HepG2 (cell line): ENCODE measurements at regions not wholly inside any gene's neighbourhood (a gene's known extent, or its start where the extent isn't known, plus 50 kb on each side); places are given as distances from the start of the nearest gene placed in this dataset.

Experiments used
- ATAC-seq: fragments of 200-7000 bp; cut with Tn5 transposase; 3 replicates; pipeline ENCODE4 v1.9.1; 2020; ENCODE audit warnings: mild to moderate bottlenecking, moderate library complexity
- BruUV-seq: library from RNA; stranded (reverse); fragments of 400-500 nt; replicated peaks from 2 replicates; lab custom pipeline; 2021; lab: Mats Ljungman, UMichigan
- CTCF ChIA-PET: fragments of 300-600 bp; formaldehyde crosslinking; extraction: SDS; loops from one replicate; lab custom pipeline; 2021; ENCODE audit warnings: low total read pairs, inconsistent platforms, low intra/inter-chr PET ratio; lab: Yijun Ruan, JAX
- POLR2A ChIA-PET: fragments of 350-600 bp; sonication (Branson Sonifier 250); formaldehyde crosslinking; loops from one replicate; lab custom pipeline; 2020; ENCODE audit warnings: antibody characterized with exemption, inconsistent platforms; lab: Yijun Ruan, JAX
- DNase-seq: peaks from one replicate; pipeline ENCODE4 v3.0.0-alpha.2; 2015; ENCODE audit warnings: low spot score
- FAIRE-seq: peaks from 3 replicates; lab custom pipeline; 2011; peaks lifted over from hg19 to GRCh38; lab: Jason Lieb, UNC
- H2AFZ ChIP-seq: one replicate; pipeline ENCODE4 v1.6.1; 2011; ENCODE audit warnings: low read length, inconsistent platforms
- H3K27ac ChIP-seq: fragments of 300-600 bp; 3 replicates; pipeline ENCODE4 v1.8.0; 2011; ENCODE audit warnings: mixed run types, mild to moderate bottlenecking, mixed read lengths, low read length, inconsistent platforms; ENCODE audit not compliant: insufficient read depth; ENCODE audit errors: extremely low read length
- H3K27me3 ChIP-seq, 2 experiments: fragments of 200-600 bp in 1 of 2; 2 replicates in 1 of 2; 3 replicates in 1 of 2; pipeline versions ENCODE4 v1.6.0 to v1.8.0; 2011; ENCODE audit warnings: low read length in 2 of 2, mild to moderate bottlenecking in 2 of 2, moderate library complexity in 2 of 2, inconsistent platforms in 1 of 2; ENCODE audit not compliant: insufficient read depth in 2 of 2, control insufficient read depth in 1 of 2
- H3K36me3 ChIP-seq, 2 experiments: fragments of 200-600 bp in 1 of 2; replicated peaks in 1 of 2; 2 replicates in 1 of 2; 3 replicates in 1 of 2; pipeline versions ENCODE4 v1.5.1 to v1.8.0; 2011; ENCODE audit warnings: low read length in 2 of 2, inconsistent platforms in 1 of 2; ENCODE audit not compliant: insufficient read depth in 2 of 2, control insufficient read depth in 1 of 2
- H3K4me1 ChIP-seq: 2 replicates; pipeline ENCODE4 v1.5.1; 2012; ENCODE audit warnings: low read length, inconsistent platforms; ENCODE audit not compliant: insufficient read depth
- H3K4me2 ChIP-seq: 2 replicates; pipeline ENCODE4 v1.6.0; 2011; ENCODE audit warnings: low read depth, low read length, inconsistent platforms
- H3K4me3 ChIP-seq, 3 experiments: fragments of 200-600 bp in 1 of 3; sonication (generic), shearing (Covaris generic) in 1 of 3; replicated peaks in 1 of 3; 2 replicates each; pipeline ENCODE4 v1.5.1; 2011 to 2016; ENCODE audit warnings: low read length in 3 of 3, inconsistent platforms in 2 of 3, low read depth in 2 of 3, mild to moderate bottlenecking in 2 of 3, control low read depth in 1 of 3, mixed read lengths in 1 of 3; ENCODE audit not compliant: insufficient read depth in 1 of 3
- H3K79me2 ChIP-seq: one replicate; pipeline ENCODE4 v1.6.1; 2011; ENCODE audit warnings: low read length, inconsistent platforms; ENCODE audit not compliant: insufficient read depth
- H3K9ac ChIP-seq: 2 replicates; pipeline ENCODE4 v1.6.0; 2011; ENCODE audit warnings: mild to moderate bottlenecking, low read depth, low read length, inconsistent platforms; ENCODE audit not compliant: insufficient read depth
- H3K9me3 ChIP-seq: 2 replicates; pipeline ENCODE4 v1.5.1; 2012; ENCODE audit warnings: mild to moderate bottlenecking, low read length
- H4K20me1 ChIP-seq: 2 replicates; pipeline ENCODE4 v1.6.0; 2011; ENCODE audit warnings: inconsistent platforms, mild to moderate bottlenecking, low read length, moderate library complexity; ENCODE audit not compliant: insufficient read depth
- ARNT2 ChIP-seq: sonication (generic); formaldehyde crosslinking; IDR thresholded peaks from 2 replicates; pipeline ENCODE4 v1.8.0; 2022; ENCODE audit warnings: mild to moderate bottlenecking, low read depth, missing genetic modification reagents, moderate library complexity
- SATB2 ChIP-seq: sonication (generic); formaldehyde crosslinking; IDR thresholded peaks from 2 replicates; pipeline ENCODE4 v1.5.0; 2020; ENCODE audit warnings: missing genetic modification reagents
- TRIM22 ChIP-seq: fragments of 450-650 bp; IDR thresholded peaks from 2 replicates; pipeline ENCODE4 v1.6.1; 2017
- ZFYVE20 ChIP-seq: sonication (generic); formaldehyde crosslinking; IDR thresholded peaks from 2 replicates; pipeline ENCODE4 v1.8.0; 2023; ENCODE audit warnings: low read depth, mild to moderate bottlenecking, moderate library complexity, missing genetic modification reagents, borderline replicate concordance
- ZNF10 ChIP-seq: sonication (generic); formaldehyde crosslinking; IDR thresholded peaks from 2 replicates; pipeline ENCODE4 v1.4.0; 2020; ENCODE audit warnings: mild to moderate bottlenecking, low read depth, missing genetic modification reagents, borderline replicate concordance
- ZNF232 ChIP-seq: sonication (generic); formaldehyde crosslinking; IDR thresholded peaks from 2 replicates; pipeline ENCODE4 v1.4.0; 2020; ENCODE audit warnings: missing genetic modification reagents, borderline replicate concordance
- ZNF24 ChIP-seq: fragments of 450-650 bp; IDR thresholded peaks from 2 replicates; pipeline ENCODE4 v1.6.1; 2017; ENCODE audit warnings: antibody characterized with exemption, mild to moderate bottlenecking
- ZNF253 ChIP-seq: sonication (generic); formaldehyde crosslinking; IDR thresholded peaks from 2 replicates; pipeline ENCODE4 v1.8.0; 2022; ENCODE audit warnings: mild to moderate bottlenecking, missing genetic modification reagents, borderline replicate concordance
- ZNF33A ChIP-seq: sonication (generic); formaldehyde crosslinking; IDR thresholded peaks from 2 replicates; pipeline ENCODE4 v1.5.1; 2020; ENCODE audit warnings: missing genetic modification reagents, mild to moderate bottlenecking, moderate library complexity, borderline replicate concordance
- ZNF574 ChIP-seq: sonication (generic); formaldehyde crosslinking; IDR thresholded peaks from 2 replicates; pipeline ENCODE4 v1.4.0; 2020; ENCODE audit warnings: missing genetic modification reagents
- ZNF639 ChIP-seq: conservative IDR thresholded peaks from 2 replicates; pipeline ENCODE4 v1.6.1; 2018; ENCODE audit warnings: missing genetic modification reagents
- WGBS: methylation state at CpG from one replicate; pipeline ENCODE4 v1.1.6; 2017; ENCODE audit warnings: low lambda C conversion rate; 5-methylcytosine and 5-hydroxymethylcytosine counted together
- in situ Hi-C: cut with HindIII; loops from 2 replicates; pipeline ENCODE4 v1.10.0; 2017; ENCODE audit warnings: low pct_unique_long_range_greater_than_20kb; ENCODE audit not compliant: extremely low pct_ligation_motif_present
- intact Hi-C: fragments of 100-400 bp; cut with micrococcal nuclease; formaldehyde crosslinking; loops from one replicate; pipeline ENCODE4 v1.10.0; 2022; ENCODE audit not compliant: unreplicated experiment

- no peak for TF ChIP-seq ZNF24
Observed at GRCh38 chr1:219347921-219348391, 174.3 kb downstream of the LYPLAL1 start (continued).

- H3K79me2 ChIP-seq, result no peaks in the 10 kb centered on the region
- 94% methylated on average over 1 of the region's 1 CpG for WGBS
- no peak overlapping the region for H3K4me3 ChIP-seq
- POLR2A ChIA-PET, result no interaction called here
- intact Hi-C loops (no loop called here), in situ Hi-C loops (no loop called here)
- no peak for FAIRE-seq
- no peak overlapping the region for H3K27ac ChIP-seq
- no peak overlapping the region for H2AFZ ChIP-seq
- no peak for ATAC-seq
- no peaks in the 10 kb centered on the region for H3K36me3 ChIP-seq
- no peak overlapping the region for H3K4me2 ChIP-seq
- no peaks in the 10 kb centered on the region for H3K27me3 ChIP-seq
- peaks cover 20% of the 10 kb centered on the region for H3K9me3 ChIP-seq
- TF ChIP-seq ZNF574 (CRISPR knock-in tag) (no peak), ZFYVE20 (no peak), ZNF253 (CRISPR knock-in tag) (no peak), SATB2 (no peak), ZNF232 (CRISPR knock-in tag) (no peak), ARNT2 (CRISPR knock-in tag) (no peak), ZNF33A (CRISPR knock-in tag) (no peak), ZNF10 (CRISPR knock-in tag) (no peak), ZNF639 (CRISPR knock-in tag) (no peak), TRIM22 (no peak)
- TF ChIP-seq, all 625 proteins: peak for 0
- H3K9ac ChIP-seq, result no peak overlapping the region
- H4K20me1 ChIP-seq, result no peaks in the 10 kb centered on the region
- CTCF ChIA-PET, result no interaction called here
- no peaks in the 10 kb centered on the region for H3K4me1 ChIP-seq
- no peak for DNase-seq
- BruUV-seq, result no TSS peak
Observed at GRCh38 chr1:219347376-219347775, 173.7 kb downstream of the LYPLAL1 start.
